Left colon (tissue), 2 donors: ENCODE measurements at regions not wholly inside any gene's neighbourhood (a gene's known extent, or its start where the extent isn't known, plus 50 kb on each side); places are given as distances from the start of the nearest gene placed in this dataset.

Experiments
- ATAC-seq: fragments of 200-7000 bp; cut with Tn5 transposase; one replicate; pipeline ENCODE4 v1.9.1; 2020; ENCODE audit warnings: mild to moderate bottlenecking, moderate library complexity
- DNase-seq, 2 donors: peaks; one replicate each; pipeline ENCODE4 v3.0.0-alpha.2; 2020
- intact Hi-C, 2 donors: fragments of 100-400 bp; cut with DNase I in 1 of 2; cut with micrococcal nuclease in 1 of 2; formaldehyde crosslinking; loops; one replicate each; pipeline versions ENCODE4 v1.11.2 to v1.14.0; 2022; cut with DNase I, micrococcal nuclease
- donor health status: DM: no; HTN: no; CAD: no.
- donor health status: DM: yes; HTN: yes; CAD: no.

GRCh38 chr10:127797339-127797738 lies 60.4 kb downstream of the FOXI2 start:
- ATAC-seq = peak; percentile 30
- intact Hi-C loops = no loop called here
- no peak for DNase-seq

GRCh38 chr10:127798111-127798510 lies 61.1 kb downstream of the FOXI2 start:
- DNase-seq = no peak
- intact Hi-C loops = no loop called here

GRCh38 chr10:127801302-127801701 lies 64.3 kb downstream of the FOXI2 start:
- DNase-seq (no peak), ATAC-seq (no peak)
- intact Hi-C loops = no loop called here

More at GRCh38 chr10:127798111-127798510, 61.1 kb downstream of the FOXI2 start:
- ATAC-seq = no peak

- intact Hi-C loops = no loop called here
- ATAC-seq = no peak
- no peak for DNase-seq
Measured at GRCh38 chr10:127802531-127803095, 65.6 kb downstream of the FOXI2 start.

GRCh38 chr10:127804696-127805095 lies 67.7 kb downstream of the FOXI2 start:
- DNase-seq (no peak), ATAC-seq (no peak)
- intact Hi-C loops = no loop called here

- intact Hi-C loops = no loop called here
- ATAC-seq (no peak), DNase-seq (no peak)
Measured at GRCh38 chr10:127805950-127806349, 69.0 kb downstream of the FOXI2 start.

- intact Hi-C loops = no loop called here
- ATAC-seq (no peak), DNase-seq (no peak)
Measured at GRCh38 chr10:127812041-127812440, 75.1 kb downstream of the FOXI2 start.

GRCh38 chr10:127813290-127813689 lies 76.3 kb downstream of the FOXI2 start:
- no peak for ATAC-seq
- intact Hi-C loops = no loop called here
- DNase-seq = no peak

GRCh38 chr10:127815147-127815546 lies 77.6 kb downstream of the CLRN3 start:
- ATAC-seq = no peak
- no peak for DNase-seq
- intact Hi-C loops = no loop called here

GRCh38 chr10:127824826-127825225 lies 67.9 kb downstream of the CLRN3 start:
- ATAC-seq (no peak), DNase-seq (no peak)
- intact Hi-C loops = no loop called here

- ATAC-seq (no peak), DNase-seq (no peak)
- intact Hi-C loops = no loop called here
Measured at GRCh38 chr10:127826154-127826725, 66.5 kb downstream of the CLRN3 start.

- ATAC-seq (no peak), DNase-seq (no peak)
- intact Hi-C loops = no loop called here
Measured at GRCh38 chr10:127827354-127828140, 65.2 kb downstream of the CLRN3 start.
